ENCODE measurements at regions not wholly inside any gene's neighbourhood (a gene's known extent, or its start where the extent isn't known, plus 50 kb on each side); places are given as distances from the start of the nearest gene placed in this dataset.

DNA sequence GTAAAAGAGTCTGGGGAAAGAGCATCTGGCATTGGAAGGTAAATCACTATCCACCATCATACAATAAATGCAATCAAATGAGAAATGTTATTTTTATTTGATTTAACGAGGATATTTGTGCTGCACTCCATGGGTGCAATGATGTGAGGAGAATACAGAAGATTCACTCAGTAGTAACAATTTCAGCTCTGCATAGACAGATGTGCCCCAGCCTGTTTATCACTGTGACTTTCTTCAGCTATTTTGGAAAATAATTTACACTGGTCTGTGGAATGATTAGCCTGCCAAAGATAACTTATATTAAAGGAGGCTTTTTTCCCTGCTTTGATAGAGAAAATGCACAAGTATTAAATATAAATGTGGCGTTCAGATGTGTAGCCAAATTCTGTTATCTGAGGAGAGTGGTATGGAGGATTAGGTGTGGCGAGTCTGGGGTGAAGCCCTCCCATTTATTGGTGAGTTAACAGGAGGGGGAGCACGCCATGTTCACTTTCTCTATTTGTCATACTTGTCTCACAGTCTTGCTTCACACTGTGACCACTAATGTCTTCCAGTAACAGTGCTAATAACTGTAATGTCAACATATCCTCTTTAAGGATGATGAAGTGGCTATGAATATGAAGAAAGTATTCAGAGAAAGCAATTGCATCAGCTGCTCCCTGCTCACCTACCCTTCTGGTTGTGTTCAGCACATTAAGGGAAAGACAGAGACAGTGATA lies 645.6 kb downstream of the MMUT start:
- H3K4me1 ChIP-seq = no peaks in the 10 kb centered on the region
- TF ChIP-seq POLR2AphosphoS5 (IDR thresholded peaks at IDR 0.05) = no peak
- TF ChIP-seq POLR2A (IDR thresholded peaks at IDR 0.05; ENCODE audit: low read depth) = no peak
- TF ChIP-seq EP300 (IDR thresholded peaks at IDR 0.05) = no peak
- TF ChIP-seq, protein P1, sequence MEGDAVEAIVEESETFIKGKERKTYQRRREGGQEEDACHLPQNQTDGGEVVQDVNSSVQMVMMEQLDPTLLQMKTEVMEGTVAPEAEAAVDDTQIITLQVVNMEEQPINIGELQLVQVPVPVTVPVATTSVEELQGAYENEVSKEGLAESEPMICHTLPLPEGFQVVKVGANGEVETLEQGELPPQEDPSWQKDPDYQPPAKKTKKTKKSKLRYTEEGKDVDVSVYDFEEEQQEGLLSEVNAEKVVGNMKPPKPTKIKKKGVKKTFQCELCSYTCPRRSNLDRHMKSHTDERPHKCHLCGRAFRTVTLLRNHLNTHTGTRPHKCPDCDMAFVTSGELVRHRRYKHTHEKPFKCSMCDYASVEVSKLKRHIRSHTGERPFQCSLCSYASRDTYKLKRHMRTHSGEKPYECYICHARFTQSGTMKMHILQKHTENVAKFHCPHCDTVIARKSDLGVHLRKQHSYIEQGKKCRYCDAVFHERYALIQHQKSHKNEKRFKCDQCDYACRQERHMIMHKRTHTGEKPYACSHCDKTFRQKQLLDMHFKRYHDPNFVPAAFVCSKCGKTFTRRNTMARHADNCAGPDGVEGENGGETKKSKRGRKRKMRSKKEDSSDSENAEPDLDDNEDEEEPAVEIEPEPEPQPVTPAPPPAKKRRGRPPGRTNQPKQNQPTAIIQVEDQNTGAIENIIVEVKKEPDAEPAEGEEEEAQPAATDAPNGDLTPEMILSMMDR (IDR thresholded peaks at IDR 0.05) = no peak
- H3K9me3 ChIP-seq = no peaks in the 10 kb centered on the region
- H3K36me3 ChIP-seq = no peaks in the 10 kb centered on the region
- intact Hi-C loops (cut with DNase I) = no loop called here
- no peaks in the 10 kb centered on the region for H3K27me3 ChIP-seq
- 48% methylated on average over 4 of the region's 4 CpGs for WGBS
- DNase-seq (ENCODE audit: extremely low spot score) = no peak
- no peak overlapping the region for H3K4me3 ChIP-seq
- H3K27ac ChIP-seq (replicated peaks in 1 of 4) = no peak overlapping the region

DNA sequence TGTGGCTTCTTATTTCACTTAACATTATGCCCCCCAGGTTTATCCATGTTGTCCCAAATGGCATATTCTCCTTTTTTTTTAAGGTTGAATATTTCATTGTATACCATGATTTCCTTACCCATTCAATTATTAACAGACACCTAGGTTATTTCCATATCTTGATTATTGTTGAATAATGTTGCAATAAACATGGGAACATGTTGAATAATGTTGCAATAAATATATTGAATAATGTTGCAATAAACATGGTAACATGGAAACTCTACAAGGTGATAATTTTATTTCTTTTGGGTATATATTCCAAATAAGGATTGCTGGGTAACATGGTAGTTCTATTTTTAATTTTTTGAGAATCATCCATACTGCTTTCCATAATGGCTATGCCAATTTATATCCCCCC lies 648.1 kb downstream of the MMUT start:
- no peak overlapping the region for H3K4me3 ChIP-seq
- no peaks in the 10 kb centered on the region for H3K36me3 ChIP-seq
- intact Hi-C loops (cut with DNase I) = no loop called here
- no peaks in the 10 kb centered on the region for H3K27me3 ChIP-seq
- no peak for DNase-seq (ENCODE audit: extremely low spot score)
- H3K4me1 ChIP-seq = no peaks in the 10 kb centered on the region
- no peak overlapping the region for H3K27ac ChIP-seq (replicated peaks in 1 of 4)
- TF ChIP-seq EP300 (IDR thresholded peaks at IDR 0.05) (no peak), POLR2A (IDR thresholded peaks at IDR 0.05; ENCODE audit: low read depth) (no peak), POLR2AphosphoS5 (IDR thresholded peaks at IDR 0.05) (no peak)
- TF ChIP-seq, protein P1 (IDR thresholded peaks at IDR 0.05) = no peak
- no peaks in the 10 kb centered on the region for H3K9me3 ChIP-seq

DNA sequence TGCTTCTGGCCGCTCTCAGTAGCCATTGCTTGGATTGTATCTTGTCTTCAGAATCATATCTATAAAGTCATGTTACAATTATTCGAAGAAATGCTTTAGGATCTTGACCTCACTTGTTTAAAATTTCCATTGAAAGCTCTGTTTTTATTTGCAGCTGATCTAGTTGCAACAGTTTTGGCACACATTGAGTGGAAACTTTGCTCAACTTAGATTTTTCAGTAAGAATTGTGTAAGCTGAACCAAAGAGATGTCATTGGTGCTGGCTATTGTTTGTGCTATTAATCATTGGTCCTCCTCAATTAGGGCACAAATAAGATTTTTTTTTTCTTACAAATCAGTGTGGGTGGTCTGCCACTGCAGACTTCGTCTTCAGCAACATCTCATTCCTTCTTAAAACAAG lies 649.2 kb downstream of the MMUT start:
- Histone ChIP-seq H3K4me3 (no peak overlapping the region), H3K36me3 (no peaks in the 10 kb centered on the region), H3K27ac (replicated peaks in 1 of 4) (no peak overlapping the region), H3K9me3 (no peaks in the 10 kb centered on the region), H3K27me3 (no peaks in the 10 kb centered on the region), H3K4me1 (no peaks in the 10 kb centered on the region)
- intact Hi-C loops (cut with DNase I) = no loop called here
- no peak for DNase-seq (ENCODE audit: extremely low spot score)
- TF ChIP-seq POLR2A (IDR thresholded peaks at IDR 0.05; ENCODE audit: low read depth) = no peak
- TF ChIP-seq, protein P1 (IDR thresholded peaks at IDR 0.05) = no peak
- WGBS = 72% methylated on average over 3 of the region's 3 CpGs

DNA sequence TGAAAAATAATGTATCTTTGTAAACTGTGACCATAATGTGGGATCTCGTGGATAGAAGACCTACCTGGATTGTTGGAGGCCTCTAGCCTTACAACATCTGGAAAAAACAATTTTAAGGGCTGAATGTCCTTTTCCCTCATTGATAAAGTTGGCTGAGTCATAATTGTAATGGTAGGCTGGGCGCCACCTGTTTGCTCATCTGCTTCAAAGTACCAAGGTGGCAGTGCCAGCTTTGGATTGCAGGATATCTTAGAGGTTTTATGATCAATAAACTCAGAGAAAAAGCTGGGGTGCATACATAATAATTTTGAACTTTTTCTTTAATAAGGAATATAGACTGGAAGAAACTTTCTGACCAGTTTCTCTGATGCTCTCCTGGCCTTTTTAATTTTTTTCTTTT lies 653.4 kb downstream of the MMUT start:
- intact Hi-C loops (cut with DNase I) = no loop called here
- TF ChIP-seq, protein P1 (IDR thresholded peaks at IDR 0.05) = no peak
- no peak for TF ChIP-seq POLR2AphosphoS5 (IDR thresholded peaks at IDR 0.05)
- TF ChIP-seq EP300 (IDR thresholded peaks at IDR 0.05) = no peak
- no peak for TF ChIP-seq POLR2A (IDR thresholded peaks at IDR 0.05; ENCODE audit: low read depth)
- H3K4me3 ChIP-seq = no peak overlapping the region
- no peak for DNase-seq (ENCODE audit: extremely low spot score)
- H3K27ac ChIP-seq (replicated peaks in 1 of 4) = no peak overlapping the region
- no peaks in the 10 kb centered on the region for H3K36me3 ChIP-seq
- no peaks in the 10 kb centered on the region for H3K9me3 ChIP-seq
- no peaks in the 10 kb centered on the region for H3K27me3 ChIP-seq
- H3K4me1 ChIP-seq = no peaks in the 10 kb centered on the region
- 88% methylated on average over 2 of the region's 2 CpGs for WGBS

DNA sequence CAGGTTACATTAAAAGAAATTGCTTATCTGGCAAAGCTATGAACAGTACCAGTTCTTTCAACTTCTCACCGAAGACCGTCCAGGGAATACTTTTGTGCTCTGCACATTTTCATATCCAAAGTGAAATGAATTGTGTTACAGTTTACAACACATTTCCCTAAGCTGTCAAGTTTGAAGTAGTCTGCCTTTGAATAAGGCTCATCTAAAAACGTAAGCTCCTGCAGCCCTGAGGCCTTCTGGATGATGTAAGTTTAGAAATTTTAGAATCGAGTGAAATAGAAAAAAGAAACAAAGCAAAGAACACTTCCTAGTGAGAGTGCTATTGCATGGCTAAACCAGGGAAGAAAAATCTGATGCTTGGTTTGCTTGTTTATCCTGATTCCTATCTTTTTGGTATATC lies 653.8 kb downstream of the MMUT start:
- intact Hi-C loops (cut with DNase I) = no loop called here
- no peaks in the 10 kb centered on the region for H3K27me3 ChIP-seq
- WGBS = 58% methylated on average over 4 of the region's 4 CpGs
- H3K27ac ChIP-seq (replicated peaks in 1 of 4) = no peak overlapping the region
- DNase-seq (ENCODE audit: extremely low spot score) = no peak
- H3K9me3 ChIP-seq = no peaks in the 10 kb centered on the region
- no peak overlapping the region for H3K4me3 ChIP-seq
- no peaks in the 10 kb centered on the region for H3K36me3 ChIP-seq
- no peak for TF ChIP-seq POLR2AphosphoS5 (IDR thresholded peaks at IDR 0.05)
- TF ChIP-seq, protein P1 (IDR thresholded peaks at IDR 0.05) = no peak
- TF ChIP-seq POLR2A (IDR thresholded peaks at IDR 0.05; ENCODE audit: low read depth) = no peak
- no peak for TF ChIP-seq EP300 (IDR thresholded peaks at IDR 0.05)
- no peaks in the 10 kb centered on the region for H3K4me1 ChIP-seq

Measured in esophagus muscularis mucosa (tissue), 4 donors.